SK-N-SH (cell line): ENCODE measurements at regions not wholly inside any gene's neighbourhood (a gene's known extent, or its start where the extent isn't known, plus 50 kb on each side); places are given as distances from the start of the nearest gene placed in this dataset.

Source experiments
- CTCF ChIA-PET: fragments of 300-600, 350-600 bp; formaldehyde crosslinking; extraction: SDS; loops from one replicate; lab custom pipeline; 2021; lab: Yijun Ruan, JAX
- POLR2A ChIA-PET: fragments of 350-600 bp; sonication (Branson Sonifier 250); formaldehyde crosslinking; extraction: SDS; loops from one replicate; lab custom pipeline; 2020; ENCODE audit warnings: antibody characterized with exemption, inconsistent platforms; lab: Yijun Ruan, JAX
- DNase-seq: peaks from one replicate; pipeline ENCODE4 v3.0.0; 2012
- H2AFZ ChIP-seq: fragments of 200-600 bp; sonication (generic); 2 replicates; pipeline ENCODE4 v1.8.1; 2016; ENCODE audit warnings: antibody characterized with exemption, mild to moderate bottlenecking, low read depth
- H3F3A ChIP-seq: fragments of 200-600 bp; sonication (generic); replicated peaks from 2 replicates; pipeline ENCODE3; 2016; ENCODE audit warnings: antibody characterized with exemption, mild to moderate bottlenecking; ENCODE audit not compliant: insufficient read depth
- H3K27ac ChIP-seq, 2 experiments: fragments of 200-500 bp in 1 of 2; fragments of 200-600 bp in 1 of 2; sonication (Bioruptor generic) in 1 of 2; sonication (generic), shearing (Covaris generic) in 1 of 2; 2 replicates each; pipeline versions ENCODE4 v1.5.1 to v1.6.1; 2014 to 2016; ENCODE audit warnings: low read depth in 2 of 2, inconsistent platforms in 1 of 2, low read length in 1 of 2, mild to moderate bottlenecking in 1 of 2, mixed read lengths in 1 of 2
- H3K27me3 ChIP-seq: fragments of 200-600 bp; sonication (generic), shearing (Covaris generic); 2 replicates; pipeline ENCODE4 v1.6.1; 2016; ENCODE audit warnings: mixed run types; ENCODE audit not compliant: insufficient read depth
- H3K36me3 ChIP-seq, 2 experiments: fragments of 200-500 bp in 1 of 2; fragments of 200-600 bp in 1 of 2; sonication (Bioruptor generic) in 1 of 2; sonication (generic) in 1 of 2; replicated peaks in 1 of 2; 2 replicates each; pipeline versions ENCODE3 to v1.5.1; 2014 to 2016; ENCODE audit warnings: low read length in 1 of 2, mild to moderate bottlenecking in 1 of 2; ENCODE audit not compliant: insufficient read depth in 2 of 2, control insufficient read depth in 1 of 2
- H3K4me1 ChIP-seq, 2 experiments: fragments of 200-500 bp in 1 of 2; fragments of 200-600 bp in 1 of 2; sonication (Bioruptor generic) in 1 of 2; sonication (generic), shearing (Covaris generic) in 1 of 2; 2 replicates each; pipeline versions ENCODE4 v1.5.1 to v1.6.1; 2014 to 2016; ENCODE audit warnings: low read depth in 1 of 2, low read length in 1 of 2, mixed run types in 1 of 2; ENCODE audit not compliant: insufficient read depth in 2 of 2, control insufficient read depth in 1 of 2
- H3K4me2 ChIP-seq: fragments of 200-600 bp; sonication (generic), shearing (Covaris generic); 2 replicates; pipeline ENCODE4 v1.6.1; 2017; ENCODE audit warnings: mixed run types
- H3K4me3 ChIP-seq, 2 experiments: fragments of 200-500 bp in 1 of 2; fragments of 200-600 bp in 1 of 2; sonication (Bioruptor generic) in 1 of 2; sonication (generic), shearing (Covaris generic) in 1 of 2; 2 replicates each; pipeline versions ENCODE4 v1.5.1 to v1.8.1; 2014 to 2016; ENCODE audit warnings: low read depth in 2 of 2, inconsistent platforms in 1 of 2, low read length in 1 of 2, mild to moderate bottlenecking in 1 of 2, mixed read lengths in 1 of 2, moderate library complexity in 1 of 2
- H3K79me2 ChIP-seq: fragments of 200-600 bp; sonication (generic); 2 replicates; pipeline ENCODE4 v1.8.1; 2017; ENCODE audit warnings: mild to moderate bottlenecking; ENCODE audit not compliant: insufficient read depth
- H3K9ac ChIP-seq: fragments of 200-600 bp; sonication (generic); 2 replicates; pipeline ENCODE4 v1.6.1; 2017; ENCODE audit warnings: mixed run types
- H3K9me2 ChIP-seq: fragments of 200-600 bp; sonication (generic); 2 replicates; pipeline ENCODE4 v1.6.1; 2017; ENCODE audit warnings: mixed run types
- H3K9me3 ChIP-seq: fragments of 200-600 bp; sonication (generic); 2 replicates; pipeline ENCODE4 v1.6.1; 2017; ENCODE audit warnings: mixed run types, mild to moderate bottlenecking, moderate library complexity
- H4K20me1 ChIP-seq: fragments of 200-600 bp; sonication (generic); 2 replicates; pipeline ENCODE4 v1.6.1; 2017; ENCODE audit warnings: mild to moderate bottlenecking, mixed run types; ENCODE audit not compliant: insufficient read depth
- CHD2 ChIP-seq: fragments of 150-350 bp; IDR thresholded peaks from 2 replicates; pipeline ENCODE4 v1.6.1; 2018; ENCODE audit warnings: low read length; ENCODE audit not compliant: partially characterized antibody
- FOXM1 ChIP-seq: IDR thresholded peaks from 2 replicates; pipeline ENCODE4 v1.4.0; 2012; ENCODE audit warnings: low read depth, mild to moderate bottlenecking
- GABPA ChIP-seq: IDR thresholded peaks from 2 replicates; pipeline ENCODE4 v1.4.0; 2012; ENCODE audit warnings: low read depth, mild to moderate bottlenecking
- JUND ChIP-seq: IDR thresholded peaks from 2 replicates; pipeline ENCODE4 v1.4.0; 2012
- MEF2A ChIP-seq: IDR thresholded peaks from 2 replicates; pipeline ENCODE4 v1.4.0; 2012; ENCODE audit warnings: low read depth, borderline replicate concordance
- NFIC ChIP-seq: IDR thresholded peaks from 2 replicates; pipeline ENCODE4 v1.4.0; 2012; ENCODE audit warnings: borderline replicate concordance
- RAD21 ChIP-seq: IDR thresholded peaks from 2 replicates; pipeline ENCODE4 v1.6.1; 2012; ENCODE audit warnings: mild to moderate bottlenecking, low read length
- RCOR1 ChIP-seq: fragments of 150-350 bp; IDR thresholded peaks from 2 replicates; pipeline ENCODE4 v1.6.1; 2017; ENCODE audit warnings: antibody characterized with exemption, low read length
- RFX5 ChIP-seq: IDR thresholded peaks from 2 replicates; pipeline ENCODE4 v1.6.1; 2012; ENCODE audit warnings: mild to moderate bottlenecking, improper control_type of control experiment, low read length
- RXRA ChIP-seq: IDR thresholded peaks from 2 replicates; pipeline ENCODE4 v1.4.0; 2012; ENCODE audit warnings: low read depth, mild to moderate bottlenecking, borderline replicate concordance
- SMC3 ChIP-seq: IDR thresholded peaks from 2 replicates; pipeline ENCODE4 v1.6.1; 2012; ENCODE audit warnings: low read depth, low read length, improper control_type of control experiment
- TCF12 ChIP-seq: IDR thresholded peaks from 2 replicates; pipeline ENCODE4 v1.4.0; 2012
- YY1 ChIP-seq: IDR thresholded peaks from 2 replicates; pipeline ENCODE4 v1.4.0; 2012; ENCODE audit warnings: low read depth, mild to moderate bottlenecking
- WGBS: methylation state at CpG from one replicate; pipeline ENCODE4 v1.1.6; 2017; ENCODE audit warnings: low lambda C conversion rate; 5-methylcytosine and 5-hydroxymethylcytosine counted together
- TF ChIP-seq, protein P1 (sequence below): fragments of 150-350 bp; IDR thresholded peaks from 2 replicates; pipeline ENCODE4 v1.6.1; 2016; ENCODE audit warnings: mild to moderate bottlenecking, low read depth, low read length
- TF ChIP-seq, protein P2 (sequence below): fragments of 150-350 bp; IDR thresholded peaks from 2 replicates; pipeline ENCODE4 v1.6.1; 2017; ENCODE audit warnings: antibody characterized with exemption, low read length, low read depth, borderline replicate concordance

DNA sequence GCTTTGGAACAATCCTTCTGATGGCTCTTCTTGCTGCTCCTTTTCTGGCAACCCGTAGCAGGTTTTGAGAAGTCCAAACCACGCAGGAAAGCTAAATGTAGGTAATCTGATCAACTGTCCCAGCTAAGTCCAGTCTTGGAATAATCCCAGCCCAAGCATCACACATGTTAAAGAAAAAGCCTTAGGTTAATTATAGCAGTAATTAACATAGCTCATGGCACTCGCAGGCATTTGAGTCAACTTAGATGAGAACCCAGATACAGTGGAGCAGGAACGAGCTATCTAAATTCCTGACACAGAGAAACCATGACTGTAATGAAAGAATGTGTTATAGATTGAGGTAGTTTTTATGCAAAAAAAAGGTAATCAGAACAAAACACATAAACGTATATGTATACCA lies 844.8 kb downstream of the CDH9 start:
- no peak overlapping the region for H3K9ac ChIP-seq
- H3K27me3 ChIP-seq, result no peaks in the 10 kb centered on the region
- no peak for TF ChIP-seq JUND
- TF ChIP-seq RCOR1, result no peak
- TF ChIP-seq, protein P1, sequence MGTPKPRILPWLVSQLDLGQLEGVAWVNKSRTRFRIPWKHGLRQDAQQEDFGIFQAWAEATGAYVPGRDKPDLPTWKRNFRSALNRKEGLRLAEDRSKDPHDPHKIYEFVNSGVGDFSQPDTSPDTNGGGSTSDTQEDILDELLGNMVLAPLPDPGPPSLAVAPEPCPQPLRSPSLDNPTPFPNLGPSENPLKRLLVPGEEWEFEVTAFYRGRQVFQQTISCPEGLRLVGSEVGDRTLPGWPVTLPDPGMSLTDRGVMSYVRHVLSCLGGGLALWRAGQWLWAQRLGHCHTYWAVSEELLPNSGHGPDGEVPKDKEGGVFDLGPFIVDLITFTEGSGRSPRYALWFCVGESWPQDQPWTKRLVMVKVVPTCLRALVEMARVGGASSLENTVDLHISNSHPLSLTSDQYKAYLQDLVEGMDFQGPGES, result no peak
- no peak for TF ChIP-seq YY1
- TF ChIP-seq SMC3, result no peak
- no peak for TF ChIP-seq RXRA
- TF ChIP-seq GABPA, result no peak
- TF ChIP-seq, protein P2, sequence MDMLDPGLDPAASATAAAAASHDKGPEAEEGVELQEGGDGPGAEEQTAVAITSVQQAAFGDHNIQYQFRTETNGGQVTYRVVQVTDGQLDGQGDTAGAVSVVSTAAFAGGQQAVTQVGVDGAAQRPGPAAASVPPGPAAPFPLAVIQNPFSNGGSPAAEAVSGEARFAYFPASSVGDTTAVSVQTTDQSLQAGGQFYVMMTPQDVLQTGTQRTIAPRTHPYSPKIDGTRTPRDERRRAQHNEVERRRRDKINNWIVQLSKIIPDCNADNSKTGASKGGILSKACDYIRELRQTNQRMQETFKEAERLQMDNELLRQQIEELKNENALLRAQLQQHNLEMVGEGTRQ, result no peak
- no peak for TF ChIP-seq TCF12
- TF ChIP-seq RFX5, result no peak
- no peak for TF ChIP-seq FOXM1
- no peaks in the 10 kb centered on the region; the same call in 1 of the 2 replicates for H3K9me3 ChIP-seq
- no peaks in the 10 kb centered on the region for H3K79me2 ChIP-seq
- no peaks in the 10 kb centered on the region for H3K4me1 ChIP-seq
- H3K27ac ChIP-seq, result no peak overlapping the region
- no peak overlapping the region for H3K4me3 ChIP-seq
- H4K20me1 ChIP-seq, result no peaks in the 10 kb centered on the region
- 3% methylated on average over 5 of the region's 5 CpGs for WGBS
- H2AFZ ChIP-seq, result no peak overlapping the region
- H3K4me2 ChIP-seq, result no peak overlapping the region
- H3K36me3 ChIP-seq, result no peaks in the 10 kb centered on the region
- ChIA-PET POLR2A (no interaction called here), CTCF (no interaction called here)
- no peaks in the 10 kb centered on the region for H3F3A ChIP-seq
- H3K9me2 ChIP-seq, result no peaks in the 10 kb centered on the region
- DNase-seq, result no peak

- ChIA-PET CTCF (no interaction called here), POLR2A (no interaction called here)
- DNase-seq, result no peak
Measured at GRCh38 chr5:26192486-26192885, 845.9 kb downstream of the CDH9 start.

DNA sequence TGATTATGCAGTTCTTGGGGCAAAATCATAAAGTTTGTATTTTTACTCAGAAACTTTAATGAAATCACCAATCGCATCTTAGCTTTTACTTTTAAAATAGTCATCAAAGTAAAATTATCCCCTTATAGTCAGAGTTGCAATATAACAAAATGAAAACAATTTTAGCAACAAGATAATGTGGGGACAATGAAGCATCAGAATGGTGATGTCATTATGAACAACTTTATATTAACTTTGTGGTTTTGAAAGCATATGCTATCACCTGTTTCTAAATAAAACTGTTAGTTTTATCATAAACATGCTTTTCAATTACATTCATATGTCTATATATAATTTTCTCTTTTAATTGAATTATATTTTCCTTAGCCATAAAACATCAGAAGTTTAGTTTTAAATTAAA lies 856.8 kb downstream of the CDH9 start:
- Histone ChIP-seq H2AFZ (no peak overlapping the region), H3K4me2 (no peak overlapping the region), H3K27me3 (no peaks in the 10 kb centered on the region), H3K9me2 (no peaks in the 10 kb centered on the region), H3K36me3 (no peaks in the 10 kb centered on the region), H3K4me1 (no peaks in the 10 kb centered on the region), H3K9me3 (no peaks in the 10 kb centered on the region), H3K79me2 (no peaks in the 10 kb centered on the region), H3K9ac (no peak overlapping the region), H3K4me3 (no peak overlapping the region), H4K20me1 (no peaks in the 10 kb centered on the region), H3F3A (no peaks in the 10 kb centered on the region), H3K27ac (no peak overlapping the region)
- ChIA-PET POLR2A (no interaction called here), CTCF (no interaction called here)
- TF ChIP-seq JUND (no peak), TCF12 (no peak), RAD21 (no peak), NFIC (no peak), YY1 (no peak), CHD2 (no peak), MEF2A (no peak)
- WGBS, result 43% methylated on average over 1 of the region's 1 CpG
- no peak for DNase-seq

More at GRCh38 chr5:26192486-26192885, 845.9 kb downstream of the CDH9 start:
- H3K4me2 ChIP-seq, result no peak overlapping the region
- H3K79me2 ChIP-seq, result no peaks in the 10 kb centered on the region
- no peaks in the 10 kb centered on the region for H3K9me2 ChIP-seq
- H3K27me3 ChIP-seq, result no peaks in the 10 kb centered on the region
- no peak overlapping the region for H3K9ac ChIP-seq
- H4K20me1 ChIP-seq, result no peaks in the 10 kb centered on the region
- TF ChIP-seq JUND, result no peak
- H2AFZ ChIP-seq, result no peak overlapping the region
- no peaks in the 10 kb centered on the region for H3F3A ChIP-seq
- no peak overlapping the region for H3K4me3 ChIP-seq
- no peak overlapping the region for H3K27ac ChIP-seq
- H3K4me1 ChIP-seq, result no peaks in the 10 kb centered on the region
- H3K36me3 ChIP-seq, result no peaks in the 10 kb centered on the region
- no peaks in the 10 kb centered on the region; the same call in 1 of the 2 replicates for H3K9me3 ChIP-seq
